GM12878 (cell line): ENCODE measurements at regions not wholly inside any gene's neighbourhood (a gene's known extent, or its start where the extent isn't known, plus 50 kb on each side); places are given as distances from the start of the nearest gene placed in this dataset.

ENCODE experiments used
- ATAC-seq: fragments of 200-7000 bp; cut with Tn5 transposase; 3 replicates; pipeline ENCODE4 v1.9.1; 2020; ENCODE audit warnings: mild to moderate bottlenecking, moderate library complexity
- BruUV-seq: library from RNA; stranded (reverse); fragments of 400-500 nt; replicated peaks from 2 replicates; lab custom pipeline; 2021; lab: Mats Ljungman, UMichigan
- CTCF ChIA-PET: fragments of 300-600 bp; sonication (Branson Sonifier 250); formaldehyde crosslinking; extraction: SDS; loops from one replicate; lab custom pipeline; 2021; ENCODE audit warnings: inconsistent platforms; lab: Yijun Ruan, JAX
- POLR2A ChIA-PET: fragments of 350-600 bp; formaldehyde crosslinking; extraction: SDS; loops from one replicate; lab custom pipeline; 2021; ENCODE audit warnings: inconsistent platforms; lab: Charles Lee
- RAD21 ChIA-PET: fragments of 300-600 bp; sonication (Branson Sonifier 250); formaldehyde crosslinking; loops from one replicate; lab custom pipeline; 2023; ENCODE audit warnings: antibody characterized with exemption; ENCODE audit not compliant: unreplicated experiment; lab: Charles Lee
- SMC1A ChIA-PET: fragments of 300-600 bp; sonication (Branson Sonifier 250); formaldehyde crosslinking; loops from one replicate; lab custom pipeline; 2023; ENCODE audit not compliant: unreplicated experiment, uncharacterized antibody; lab: Charles Lee
- DNase-seq: peaks from one replicate; pipeline ENCODE4 v3.0.0-alpha.2; 2011; ENCODE audit warnings: low read depth, low spot score
- FAIRE-seq: peaks from 3 replicates; lab custom pipeline; 2011; peaks lifted over from hg19 to GRCh38; lab: Jason Lieb, UNC
- H2AFZ ChIP-seq: 2 replicates; pipeline ENCODE4 v1.6.0; 2011; ENCODE audit warnings: low read depth, low read length, control low read depth; ENCODE audit not compliant: control insufficient read depth
- H3K27ac ChIP-seq: 2 replicates; pipeline ENCODE4 v1.5.1; 2011; ENCODE audit warnings: control low read depth; ENCODE audit not compliant: control insufficient read depth, insufficient read depth
- H3K27me3 ChIP-seq, 2 experiments: replicated peaks in 1 of 2; 2 replicates each; pipeline versions ENCODE4 v1.6.0 to v1.6.1; 2011; ENCODE audit warnings: low read length in 1 of 2; ENCODE audit not compliant: control insufficient read depth in 2 of 2, insufficient read depth in 2 of 2
- H3K36me3 ChIP-seq, 2 experiments: 2 replicates each; pipeline ENCODE4 v1.5.1; 2011; ENCODE audit warnings: low read length in 1 of 2; ENCODE audit not compliant: control insufficient read depth in 2 of 2, insufficient read depth in 2 of 2
- H3K4me1 ChIP-seq: 2 replicates; pipeline ENCODE4 v1.6.1; 2011; ENCODE audit warnings: mild to moderate bottlenecking, low read length, moderate library complexity, mixed read lengths; ENCODE audit not compliant: control insufficient read depth, insufficient read depth
- H3K4me2 ChIP-seq: 2 replicates; pipeline ENCODE4 v1.6.0; 2011; ENCODE audit warnings: control low read depth; ENCODE audit not compliant: control insufficient read depth, insufficient read depth
- H3K4me3 ChIP-seq: fragments of 200-600 bp; sonication (generic); 2 replicates; pipeline ENCODE4 v1.5.1; 2016
- H3K79me2 ChIP-seq: 2 replicates; pipeline ENCODE4 v1.6.0; 2011; ENCODE audit warnings: low read length; ENCODE audit not compliant: control insufficient read depth, insufficient read depth
- H3K9ac ChIP-seq: 2 replicates; pipeline ENCODE4 v1.8.0; 2011; ENCODE audit warnings: low read length, control low read depth, mixed read lengths; ENCODE audit not compliant: control insufficient read depth, insufficient read depth
- H3K9me3 ChIP-seq: replicated peaks from 3 replicates; pipeline ENCODE4 v1.5.1; 2011; ENCODE audit warnings: mild to moderate bottlenecking, low read length; ENCODE audit not compliant: control insufficient read depth, insufficient read depth
- H4K20me1 ChIP-seq: 2 replicates; pipeline ENCODE4 v1.6.0; 2011; ENCODE audit not compliant: control insufficient read depth, insufficient read depth
- BCL3 ChIP-seq: IDR thresholded peaks from 2 replicates; pipeline ENCODE4 v1.6.1; 2011; ENCODE audit warnings: borderline replicate concordance, low read depth, mild to moderate bottlenecking, moderate library complexity, low read length; ENCODE audit not compliant: insufficient read depth, poor library complexity, severe bottlenecking
- BMI1 ChIP-seq: fragments of 450-650 bp; IDR thresholded peaks from 2 replicates; pipeline ENCODE4 v1.6.1; 2016; ENCODE audit warnings: mild to moderate bottlenecking, moderate library complexity, borderline replicate concordance
- ETV6 ChIP-seq, 2 experiments: fragments of 450-650 bp in 1 of 2; IDR thresholded peaks in 1 of 2; conservative IDR thresholded peaks in 1 of 2; 2 replicates each; pipeline ENCODE4 v1.6.1; 2014; ENCODE audit warnings: antibody characterized with exemption in 1 of 2, borderline replicate concordance in 1 of 2, low read depth in 1 of 2, mild to moderate bottlenecking in 1 of 2, moderate library complexity in 1 of 2
- IRF3 ChIP-seq: fragments of 450-650 bp; IDR thresholded peaks from 2 replicates; pipeline ENCODE4 v1.6.1; 2014; ENCODE audit warnings: mild to moderate bottlenecking
- NFXL1 ChIP-seq: fragments of 450-650 bp; IDR thresholded peaks from 2 replicates; pipeline ENCODE4 v1.6.1; 2017; ENCODE audit warnings: antibody characterized with exemption, mild to moderate bottlenecking, borderline replicate concordance
- SUPT20H ChIP-seq: IDR thresholded peaks from 2 replicates; pipeline ENCODE4 v1.6.1; 2011; ENCODE audit warnings: low read depth, mild to moderate bottlenecking, low read length, moderate library complexity, borderline replicate concordance; ENCODE audit not compliant: control insufficient read depth
- ZBTB33 ChIP-seq: fragments of 450-650 bp; IDR thresholded peaks from 2 replicates; pipeline ENCODE4 v1.6.1; 2017; ENCODE audit warnings: mild to moderate bottlenecking
- ZNF592 ChIP-seq: fragments of 450-650 bp; IDR thresholded peaks from 2 replicates; pipeline ENCODE4 v1.6.1; 2017; ENCODE audit warnings: mild to moderate bottlenecking, moderate library complexity
- WGBS: methylation state at CpG from one replicate; pipeline ENCODE4 v1.1.6; 2016; ENCODE audit warnings: low lambda C conversion rate; ENCODE audit not compliant: insufficient replicate concordance, insufficient coverage; ENCODE audit errors: missing lambda C conversion rate; 5-methylcytosine and 5-hydroxymethylcytosine counted together
- in situ Hi-C: fragments of 300-500 bp; cut with MboI; formaldehyde crosslinking; loops from 9 replicates; pipeline ENCODE4 v1.14.3; 2018; ENCODE audit warnings: mixed read lengths
- intact Hi-C: fragments of 100-400 bp; cut with micrococcal nuclease; formaldehyde crosslinking; loops from one replicate; pipeline ENCODE4 v1.14.2; 2022; ENCODE audit not compliant: unreplicated experiment

GRCh38 chr22:47757741-47758140 is 995.3 kb downstream of the TBC1D22A start:
- Histone ChIP-seq H3K27me3 (no peaks in the 10 kb centered on the region; a peak in 1 of 4 replicates), H3K27ac (no peak overlapping the region), H3K36me3 (no peaks in the 10 kb centered on the region), H3K79me2 (no peaks in the 10 kb centered on the region), H3K9me3 (no peaks in the 10 kb centered on the region; the same call in 1 of the 3 replicates), H2AFZ (no peak overlapping the region), H3K4me3 (no peak overlapping the region), H3K4me2 (no peak overlapping the region), H3K9ac (no peak overlapping the region), H3K4me1 (no peaks in the 10 kb centered on the region), H4K20me1 (no peaks in the 10 kb centered on the region)
- RAD21 ChIA-PET: no interaction called here
- SMC1A ChIA-PET: no interaction called here
- WGBS: 62% methylated on average over 3 of the region's 3 CpGs
- in situ Hi-C loops: no loop called here
- no TSS peak for BruUV-seq
- FAIRE-seq (no peak), DNase-seq (no peak), ATAC-seq (no peak)
- no peak for TF ChIP-seq BMI1
- TF ChIP-seq IRF3: no peak
- POLR2A ChIA-PET: no interaction called here
- CTCF ChIA-PET: no interaction called here
- intact Hi-C loops: no loop called here

- in situ Hi-C loops: no loop called here
- DNase-seq (no peak), FAIRE-seq (no peak), ATAC-seq (no peak)
- Histone ChIP-seq H3K79me2 (no peaks in the 10 kb centered on the region), H3K27ac (no peak overlapping the region), H3K9me3 (no peaks in the 10 kb centered on the region), H3K9ac (no peak overlapping the region), H3K4me1 (no peaks in the 10 kb centered on the region), H3K27me3 (no peaks in the 10 kb centered on the region), H3K4me2 (no peak overlapping the region), H3K36me3 (no peaks in the 10 kb centered on the region), H3K4me3 (no peak overlapping the region), H2AFZ (no peak overlapping the region), H4K20me1 (no peaks in the 10 kb centered on the region)
- POLR2A ChIA-PET: no interaction called here
- SMC1A ChIA-PET: no interaction called here
- 12% methylated on average over 3 of the region's 3 CpGs for WGBS
- no TSS peak for BruUV-seq
- intact Hi-C loops: no loop called here
- RAD21 ChIA-PET: no interaction called here
- CTCF ChIA-PET: no interaction called here
- TF ChIP-seq BMI1 (no peak), NFXL1 (no peak), ETV6 (conservative IDR thresholded peaks at IDR 0.05 in 1 of 2, IDR thresholded peaks at IDR 0.05 in 1 of 2; ENCODE audit: borderline replicate concordance in 1 of 2, low read depth in 1 of 2) (no peak), BCL3 (no peak), ZNF592 (no peak), ZBTB33 (no peak), SUPT20H (no peak)
Measured at GRCh38 chr22:47750086-47750485, 987.6 kb downstream of the TBC1D22A start.
